NCI-H1417 treated with DMSO at 0.1 percent for 48 hours (cell line): ENCODE measurements at regions not wholly inside any gene's neighbourhood (a gene's known extent, or its start where the extent isn't known, plus 50 kb on each side); places are given as distances from the start of the nearest gene placed in this dataset.
"Not testable (repeated sequence)": the region's sequence is repeated elsewhere in the genome, so short reads cannot be mapped to it uniquely, and the experiment has no call there.

ENCODE experiments used
- DNase-seq: peaks from one replicate; lab custom pipeline; 2025; lab: John Stamatoyannopoulos, UW

- DNase-seq, result no peak
These were observed 216.3 kb upstream of the PRNP start for GRCh38 chr20:4469910-4470309.

- DNase-seq, result no peak
These were observed 218.1 kb upstream of the PRNP start for GRCh38 chr20:4468114-4468513.

GRCh38 chr20:4465855-4466545, 216.9 kb upstream of the ADRA1D start:
- peak; percentile 22 for DNase-seq

GRCh38 chr20:4465212-4465611, 216.1 kb upstream of the ADRA1D start:
- no peak for DNase-seq

GRCh38 chr20:4462801-4463200, 213.7 kb upstream of the ADRA1D start:
- DNase-seq, result not testable (repeated sequence)

GRCh38 chr20:4459081-4459480, 210.0 kb upstream of the ADRA1D start:
- DNase-seq, result no peak

- DNase-seq, result no peak
These were observed 208.8 kb upstream of the ADRA1D start for GRCh38 chr20:4457566-4458543.

GRCh38 chr20:4455996-4456395, 206.9 kb upstream of the ADRA1D start:
- no peak for DNase-seq

GRCh38 chr20:4455301-4455701, 206.2 kb upstream of the ADRA1D start:
- DNase-seq, result no peak

GRCh38 chr20:4454111-4454510, 205.0 kb upstream of the ADRA1D start:
- no peak for DNase-seq

GRCh38 chr20:4453359-4453758, 204.3 kb upstream of the ADRA1D start:
- DNase-seq, result no peak

GRCh38 chr20:4451487-4452081, 202.5 kb upstream of the ADRA1D start:
- no peak for DNase-seq

- no peak for DNase-seq
These were observed 201.0 kb upstream of the ADRA1D start for GRCh38 chr20:4449957-4450715.

- no peak for DNase-seq
These were observed 196.7 kb upstream of the ADRA1D start for GRCh38 chr20:4445784-4446183.

GRCh38 chr20:4445331-4445730, 196.2 kb upstream of the ADRA1D start:
- DNase-seq, result no peak

GRCh38 chr20:4444404-4444803, 195.3 kb upstream of the ADRA1D start:
- DNase-seq, result no peak

- no peak for DNase-seq
These were observed 193.9 kb upstream of the ADRA1D start for GRCh38 chr20:4443016-4443415.

GRCh38 chr20:4441871-4442270, 192.8 kb upstream of the ADRA1D start:
- DNase-seq, result no peak

GRCh38 chr20:4441191-4441590, 192.1 kb upstream of the ADRA1D start:
- no peak for DNase-seq

GRCh38 chr20:4439461-4439860, 190.4 kb upstream of the ADRA1D start:
- no peak for DNase-seq

GRCh38 chr20:4437131-4437530, 188.0 kb upstream of the ADRA1D start:
- DNase-seq, result no peak
